ENCODE measurements at regions not wholly inside any gene's neighbourhood (a gene's known extent, or its start where the extent isn't known, plus 50 kb on each side); places are given as distances from the start of the nearest gene placed in this dataset.

DNA sequence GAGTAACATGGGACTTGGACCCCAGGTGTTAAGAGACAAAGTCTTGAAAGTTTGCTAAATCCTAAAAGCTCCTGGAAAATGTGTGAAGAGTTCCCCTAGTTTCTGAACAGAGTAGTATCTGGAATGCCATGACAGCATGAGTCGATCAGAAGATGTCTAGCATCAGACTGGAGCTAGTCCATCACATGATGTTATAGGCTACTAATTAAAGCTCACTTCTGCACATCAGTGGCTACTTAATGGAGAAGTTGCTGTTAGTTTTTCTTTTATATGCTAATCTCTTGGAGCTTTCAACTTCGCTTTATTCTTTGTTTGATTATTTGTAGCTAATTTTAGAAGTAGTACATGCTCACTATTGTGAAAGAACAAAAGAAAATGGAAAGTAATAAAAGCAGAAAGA, 471.3 kb upstream of the KLF4 start:
- DNase-seq, result no peak

- no peak for DNase-seq
These were observed 464.7 kb upstream of the KLF4 start for GRCh38 chr9:107954312-107954711.

DNA sequence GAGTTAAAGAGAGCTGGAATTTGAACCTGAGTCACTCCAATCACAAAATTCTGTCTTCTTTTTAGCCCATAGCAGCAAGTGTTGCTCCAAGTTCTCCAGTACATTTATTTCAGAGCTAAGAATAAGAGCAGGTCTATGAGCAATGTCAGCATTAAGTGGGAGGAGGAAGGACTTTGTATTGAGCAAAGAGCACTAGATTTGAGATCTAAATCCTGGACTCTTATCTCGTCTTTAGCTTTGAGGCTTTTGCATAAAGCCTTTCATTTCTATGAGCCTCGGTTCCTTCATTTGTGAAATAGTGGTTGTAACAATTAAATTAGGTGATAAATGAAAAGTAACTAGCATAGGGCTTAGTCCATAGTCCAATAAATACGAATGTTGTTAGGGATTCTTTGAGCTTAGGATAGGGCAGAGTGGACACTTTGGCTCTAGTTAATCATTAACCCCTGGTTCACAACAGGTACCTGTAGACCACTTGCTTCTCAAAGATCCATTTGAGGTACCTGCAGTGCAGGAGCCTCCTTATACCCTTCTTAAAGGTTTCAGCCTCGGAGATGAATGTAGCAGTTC, 464.1 kb upstream of the KLF4 start:
- no peak for DNase-seq

- DNase-seq, result no peak
These were observed 463.2 kb upstream of the KLF4 start for GRCh38 chr9:107952773-107953172.

DNA sequence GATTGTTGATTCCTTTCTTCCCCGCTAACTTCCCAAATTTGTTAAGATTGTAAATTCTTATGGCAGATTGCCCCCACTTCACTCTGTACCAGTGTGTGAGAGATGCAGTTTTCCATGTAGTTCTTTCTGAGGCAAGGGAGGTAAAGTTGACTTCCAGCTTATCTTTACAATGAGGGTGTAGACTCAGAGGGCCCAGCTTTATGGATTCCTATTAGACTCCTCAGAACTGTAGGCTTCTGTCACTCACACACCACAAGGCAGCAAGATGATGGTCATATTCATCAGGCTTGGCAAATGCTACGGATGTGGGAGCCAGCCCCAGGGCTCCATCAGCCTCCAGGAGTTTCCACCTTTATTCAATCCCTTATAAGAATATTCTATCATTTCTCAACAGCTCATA, 461.9 kb upstream of the KLF4 start:
- no peak for DNase-seq

DNA sequence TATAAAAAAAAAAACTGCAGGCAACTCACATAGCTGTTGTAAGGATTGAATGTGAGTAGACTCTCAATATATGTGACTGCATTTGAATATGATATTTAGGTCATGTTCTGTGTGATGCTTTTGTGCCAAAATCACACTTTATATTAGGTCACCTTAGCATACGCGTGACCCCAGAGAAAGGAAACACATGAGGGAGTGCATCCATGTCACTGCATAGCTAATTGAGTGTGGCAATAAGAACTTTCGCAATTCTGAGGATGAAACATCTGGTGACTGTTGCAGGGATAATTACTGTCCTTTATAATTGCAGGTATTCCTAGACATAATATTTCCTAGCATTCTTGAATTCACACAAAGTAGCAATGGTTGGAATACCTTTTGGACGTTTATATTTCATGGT, 459.5 kb upstream of the KLF4 start:
- no peak for DNase-seq

GRCh38 chr9:107948601-107949000, 459.0 kb upstream of the KLF4 start:
- no peak for DNase-seq

- DNase-seq, result no peak
These were observed 458.5 kb upstream of the KLF4 start for GRCh38 chr9:107948086-107948485.

GRCh38 chr9:107946364-107947141, 457.0 kb upstream of the KLF4 start:
- DNase-seq, result peak; percentile 3

- DNase-seq, result no peak
These were observed 456.4 kb upstream of the KLF4 start for GRCh38 chr9:107945961-107946360.

GRCh38 chr9:107945493-107945892, 455.9 kb upstream of the KLF4 start:
- no peak for DNase-seq

GRCh38 chr9:107944387-107944786, 454.8 kb upstream of the KLF4 start:
- DNase-seq, result no peak

GRCh38 chr9:107943901-107944300, 454.3 kb upstream of the KLF4 start:
- DNase-seq, result no peak

DNA sequence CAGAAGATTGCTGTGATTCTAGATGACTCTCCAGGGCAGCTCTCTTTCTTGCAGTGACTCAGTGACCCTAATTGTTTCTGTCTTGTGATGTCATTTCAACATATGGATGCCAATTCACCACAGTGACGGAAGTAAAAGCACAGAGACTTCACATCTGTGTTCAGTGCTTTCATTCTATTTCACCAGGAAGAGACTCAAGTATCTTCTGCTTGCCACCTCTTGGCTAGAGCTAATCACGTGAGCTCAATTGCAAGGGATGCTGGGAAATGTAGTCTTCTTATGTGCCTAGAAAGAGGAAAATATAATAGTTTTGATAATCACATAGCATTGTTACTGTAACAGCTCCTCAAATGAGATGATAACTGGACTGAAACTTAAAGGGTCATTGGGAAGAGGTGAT, 453.3 kb upstream of the KLF4 start:
- no peak for DNase-seq

DNA sequence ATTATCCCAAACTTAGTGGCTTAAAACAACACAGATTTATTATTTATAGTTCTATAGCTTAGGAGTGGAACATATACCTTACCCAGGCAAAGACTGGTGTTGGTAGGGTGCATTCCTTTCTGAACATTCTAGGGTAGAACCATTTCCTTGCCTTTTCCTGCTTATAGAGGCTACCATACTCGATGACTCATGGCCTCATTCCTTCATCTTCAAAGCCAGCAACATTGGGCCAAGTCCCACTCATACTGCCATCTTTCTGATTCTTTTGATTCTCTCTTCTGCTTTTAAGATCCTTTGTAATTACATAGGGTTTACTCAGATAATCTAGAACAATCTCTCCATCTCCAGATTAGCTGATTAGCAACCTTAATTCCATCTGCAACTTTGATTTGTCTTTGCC, 452.7 kb upstream of the KLF4 start:
- no peak for DNase-seq

DNA sequence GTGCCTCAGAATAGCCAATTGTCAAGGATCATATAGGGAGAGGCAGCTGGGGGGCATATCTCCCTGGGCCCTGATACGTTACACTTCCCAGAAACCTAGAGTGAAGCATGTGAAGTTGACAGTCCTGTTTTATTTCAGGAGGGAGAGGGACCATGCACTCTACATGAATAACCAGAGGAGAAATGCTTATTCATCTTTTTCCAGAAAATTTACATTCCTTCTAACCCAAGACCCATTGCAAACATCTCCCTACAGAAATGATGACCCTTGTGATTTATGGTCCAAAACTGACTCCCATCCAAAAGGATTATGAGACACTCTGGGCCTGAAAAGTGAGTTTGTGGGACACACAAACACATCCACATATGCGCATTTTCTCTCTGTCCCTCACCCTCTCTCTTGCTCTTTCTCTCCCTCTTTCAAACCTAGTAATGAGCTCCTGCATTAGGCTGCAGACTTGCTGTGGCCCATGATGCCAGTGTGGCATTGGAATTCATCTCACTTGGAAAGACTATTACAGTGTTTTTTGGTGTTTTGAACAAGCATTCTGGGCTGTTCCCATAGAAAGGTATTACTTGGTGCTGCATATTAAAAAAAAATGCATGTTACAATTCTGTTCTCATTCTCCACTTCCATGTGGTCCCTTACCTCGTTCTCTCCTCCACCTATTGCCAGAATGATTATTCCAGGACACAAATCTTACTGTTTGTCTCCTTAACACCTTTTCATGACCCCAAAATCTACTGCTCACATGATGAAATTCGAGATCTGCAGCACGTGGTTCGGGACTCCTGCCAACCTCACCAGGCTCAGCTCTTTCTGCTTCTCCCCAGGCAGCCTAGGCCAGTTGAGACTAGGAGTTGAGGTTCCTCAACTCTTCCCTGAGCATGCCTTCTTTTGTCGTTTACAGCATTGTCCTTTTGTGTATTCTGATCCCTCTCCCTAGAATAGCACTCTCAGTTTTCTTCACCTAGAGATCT, 451.3 kb upstream of the KLF4 start:
- no peak for DNase-seq

- DNase-seq, result no peak
These were observed 449.3 kb upstream of the KLF4 start for GRCh38 chr9:107938801-107939386.

DNA sequence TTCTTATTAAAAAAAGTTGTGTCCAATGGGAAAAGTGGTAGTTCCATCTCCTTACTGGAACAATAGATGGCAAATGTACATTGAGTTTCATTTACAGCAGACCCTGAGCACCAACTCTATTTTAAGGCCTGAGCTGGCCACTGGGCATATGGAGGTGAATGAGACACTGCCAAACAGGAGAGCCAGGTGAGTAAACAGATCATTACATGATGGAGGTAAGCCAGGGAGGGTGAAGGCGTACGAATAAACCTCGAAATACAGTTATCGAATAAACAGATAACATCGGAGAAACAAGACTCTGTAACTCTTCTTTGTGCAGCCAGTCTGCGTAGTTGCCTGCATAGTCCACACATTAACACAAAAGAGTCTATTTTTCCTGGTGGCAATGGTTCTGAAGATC, 446.4 kb upstream of the KLF4 start:
- DNase-seq, result peak; percentile 5

DNA sequence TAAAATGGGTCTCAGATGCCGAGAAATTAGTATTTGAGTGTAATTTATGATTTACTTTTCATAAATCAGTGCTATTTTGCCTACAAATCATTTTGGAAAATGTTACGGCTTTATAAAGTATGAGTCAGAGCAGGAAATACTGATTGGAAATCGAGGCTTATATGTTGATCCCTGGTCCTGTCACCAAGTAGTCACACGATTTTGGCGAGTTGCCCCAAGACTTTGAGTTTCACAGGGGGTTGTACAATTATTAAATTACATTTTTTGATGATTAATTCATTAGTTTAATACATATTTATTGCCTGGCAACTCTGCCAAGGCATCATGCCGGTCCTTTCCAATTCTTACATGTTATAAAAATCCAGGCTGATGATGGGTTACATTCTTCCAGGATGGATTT, 443.9 kb upstream of the KLF4 start:
- no peak for DNase-seq

DNA sequence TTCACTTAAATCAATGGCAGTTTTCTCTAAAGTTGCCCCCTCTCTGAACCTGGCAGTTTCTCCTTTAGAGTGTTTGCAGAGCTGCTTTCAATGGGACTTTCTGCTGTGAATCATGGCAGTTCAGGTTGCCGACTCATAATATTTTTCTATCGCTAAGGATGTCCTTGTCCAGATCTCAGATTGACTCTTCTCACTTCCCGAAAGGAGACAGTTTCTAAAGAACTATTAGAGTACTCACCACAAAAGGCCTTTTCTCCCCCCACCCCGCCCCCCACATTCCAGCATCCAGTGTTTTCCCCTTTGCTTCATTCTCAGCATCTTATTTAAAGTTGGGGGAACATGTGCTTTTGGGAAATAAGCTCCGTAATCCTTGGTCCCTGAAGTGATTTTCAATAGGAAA, 443.5 kb upstream of the KLF4 start:
- no peak for DNase-seq

- DNase-seq, result no peak
These were observed 443.0 kb upstream of the KLF4 start for GRCh38 chr9:107932601-107933000.

GRCh38 chr9:107932046-107932445, 442.5 kb upstream of the KLF4 start:
- DNase-seq, result no peak

GRCh38 chr9:107931071-107931715, 441.6 kb upstream of the KLF4 start:
- no peak for DNase-seq
